ENCODE measurements at regions not wholly inside any gene's neighbourhood (a gene's known extent, or its start where the extent isn't known, plus 50 kb on each side); places are given as distances from the start of the nearest gene placed in this dataset.
A peak's percentile ranks its signal among the peaks of the same experiment; 100 is the strongest.

DNA sequence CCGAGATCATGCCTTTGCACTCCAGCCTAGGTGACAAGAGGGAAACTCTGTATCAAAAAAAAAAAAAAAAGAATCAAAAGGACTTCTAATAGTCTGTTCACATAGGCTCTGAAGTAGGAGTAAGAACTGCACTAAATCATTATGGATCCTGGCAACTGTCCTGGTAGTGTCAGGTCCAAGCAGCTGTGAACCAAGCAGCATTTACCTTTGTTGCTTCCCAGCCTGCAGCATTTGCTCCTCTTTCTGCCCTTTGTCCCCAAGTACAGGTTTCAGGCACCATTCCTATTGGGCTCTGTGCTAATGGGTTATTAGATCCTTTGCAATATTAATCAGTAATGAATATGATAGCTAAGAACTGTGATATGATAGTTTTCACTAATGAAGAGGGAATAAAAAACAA, 77.4 kb upstream of the NBEA start:
- Histone ChIP-seq H3K27me3 (ENCODE audit: insufficient read depth, low read length) (no peaks in the 10 kb centered on the region), H2AFZ (ENCODE audit: low read depth, low read length, poor library complexity, severe bottlenecking) (peak overlapping the region; percentile 22), H3K27ac (ENCODE audit: low read depth, low read length) (no peak overlapping the region), H3K79me2 (ENCODE audit: insufficient read depth, low read length) (no peaks in the 10 kb centered on the region), H4K20me1 (ENCODE audit: insufficient read depth) (no peaks in the 10 kb centered on the region), H3K4me1 (ENCODE audit: control insufficient read depth in 1 of 2, insufficient read depth in 2 of 2, low read length in 2 of 2) (peaks cover 21 to 37% of the 10 kb centered on the region in 2 experiments), H3K4me2 (ENCODE audit: low read length) (peak overlapping the region; percentile 77), H3K36me3 (ENCODE audit: control insufficient read depth in 1 of 2, insufficient read depth in 2 of 2, low read length in 2 of 2) (no peaks in the 10 kb centered on the region), H3K9me2 (ENCODE audit: insufficient read depth) (no peaks in the 10 kb centered on the region), H3K9me3 (ENCODE audit: control insufficient read depth in 1 of 2, insufficient read depth in 1 of 2, low read depth in 1 of 2, low read length in 2 of 2) (no peaks in the 10 kb centered on the region), H3K9ac (ENCODE audit: low read length) (no peak overlapping the region), H3K4me3 (replicated peaks in 1 of 2; ENCODE audit: low read depth in 1 of 2, low read length in 2 of 2) (no peak overlapping the region)
- TF ChIP-seq MAX (IDR thresholded peaks at IDR 0.05) = no peak
- TF ChIP-seq ELF1 (IDR thresholded peaks at IDR 0.05; ENCODE audit: borderline replicate concordance, low read depth) = no peak
- TF ChIP-seq POLR2A (IDR thresholded peaks at IDR 0.05; ENCODE audit: borderline replicate concordance, extremely low read depth, insufficient read depth, insufficient read length) = no peak
- no peak for TF ChIP-seq YY1 (IDR thresholded peaks at IDR 0.05; ENCODE audit: extremely low read depth, insufficient replicate concordance, low read depth, low read length)
- TF ChIP-seq RAD21 (IDR thresholded peaks at IDR 0.05; ENCODE audit: low read depth) = no peak
- no peak for TF ChIP-seq ZNF274 (IDR thresholded peaks at IDR 0.05; ENCODE audit: low read depth, low read length)
- TF ChIP-seq CEBPB (IDR thresholded peaks at IDR 0.05; ENCODE audit: low read depth) = no peak
- intact Hi-C loops (cut with micrococcal nuclease) = no loop called here
- RAD21 ChIA-PET (ENCODE audit: low non-redundant PET in 1 of 2, low total read pairs in 2 of 2, uncharacterized antibody in 2 of 2, unreplicated experiment in 2 of 2) = no interaction called here
- no TSS peak for BruUV-seq (replicated peaks)
- ATAC-seq = peak; percentile 28; the same call in 1 of the 2 replicates
- no peak for DNase-seq (ENCODE audit: low read depth, low spot score)
- CTCF ChIA-PET = no interaction called here
- POLR2A ChIA-PET = no interaction called here

GRCh38 chr13:34867590-34867989, 74.5 kb upstream of the NBEA start:
- no peaks in the 10 kb centered on the region for H3K36me3 ChIP-seq (ENCODE audit: control insufficient read depth in 1 of 2, insufficient read depth in 2 of 2, low read length in 2 of 2)
- H3K9me2 ChIP-seq (ENCODE audit: insufficient read depth) = no peaks in the 10 kb centered on the region
- H3K9ac ChIP-seq (ENCODE audit: low read length) = no peak overlapping the region
- peak overlapping the region; percentile 2; the same call in 1 of the 2 replicates for H3K4me2 ChIP-seq (ENCODE audit: low read length)
- H3K79me2 ChIP-seq (ENCODE audit: insufficient read depth, low read length) = no peaks in the 10 kb centered on the region
- H3K9me3 ChIP-seq (ENCODE audit: control insufficient read depth in 1 of 2, insufficient read depth in 1 of 2, low read depth in 1 of 2, low read length in 2 of 2) = no peaks in the 10 kb centered on the region
- intact Hi-C loops (cut with micrococcal nuclease) = no loop called here
- POLR2A ChIA-PET = no interaction called here
- DNase-seq (ENCODE audit: low read depth, low spot score) = no peak
- CTCF ChIA-PET = no interaction called here
- no peaks in the 10 kb centered on the region for H4K20me1 ChIP-seq (ENCODE audit: insufficient read depth)
- H2AFZ ChIP-seq (ENCODE audit: low read depth, low read length, poor library complexity, severe bottlenecking) = peak overlapping the region; percentile 49
- H3K27me3 ChIP-seq (ENCODE audit: insufficient read depth, low read length) = no peaks in the 10 kb centered on the region
- RAD21 ChIA-PET (ENCODE audit: low non-redundant PET in 1 of 2, low total read pairs in 2 of 2, uncharacterized antibody in 2 of 2, unreplicated experiment in 2 of 2) = no interaction called here
- peaks cover 21 to 37% of the 10 kb centered on the region in 2 experiments for H3K4me1 ChIP-seq (ENCODE audit: control insufficient read depth in 1 of 2, insufficient read depth in 2 of 2, low read length in 2 of 2)
- no peak overlapping the region for H3K27ac ChIP-seq (ENCODE audit: low read depth, low read length)
- no TSS peak for BruUV-seq (replicated peaks)
- no peak overlapping the region for H3K4me3 ChIP-seq (replicated peaks in 1 of 2; ENCODE audit: low read depth in 1 of 2, low read length in 2 of 2)
- ATAC-seq = no peak
- TF ChIP-seq JUND (IDR thresholded peaks at IDR 0.05) = no peak
- TF ChIP-seq FOSL1 (IDR thresholded peaks at IDR 0.05; ENCODE audit: low read depth) = no peak
- TF ChIP-seq RAD21 (IDR thresholded peaks at IDR 0.05; ENCODE audit: low read depth) = no peak
- TF ChIP-seq ZFX (IDR thresholded peaks at IDR 0.05) = no peak
- no peak for TF ChIP-seq CBX3 (IDR thresholded peaks at IDR 0.05; ENCODE audit: low read depth)
- no peak for TF ChIP-seq TCF7L2 (IDR thresholded peaks at IDR 0.05; ENCODE audit: borderline replicate concordance, extremely low read depth, insufficient read depth, insufficient read length)
- TF ChIP-seq ZNF274 (IDR thresholded peaks at IDR 0.05; ENCODE audit: low read depth, low read length) = no peak
- no peak for TF ChIP-seq ELF1 (IDR thresholded peaks at IDR 0.05; ENCODE audit: borderline replicate concordance, low read depth)
- TF ChIP-seq SIN3A (IDR thresholded peaks at IDR 0.05; ENCODE audit: low read depth) = no peak
